ENCODE measurements at regions not wholly inside any gene's neighbourhood (a gene's known extent, or its start where the extent isn't known, plus 50 kb on each side); places are given as distances from the start of the nearest gene placed in this dataset.

DNA sequence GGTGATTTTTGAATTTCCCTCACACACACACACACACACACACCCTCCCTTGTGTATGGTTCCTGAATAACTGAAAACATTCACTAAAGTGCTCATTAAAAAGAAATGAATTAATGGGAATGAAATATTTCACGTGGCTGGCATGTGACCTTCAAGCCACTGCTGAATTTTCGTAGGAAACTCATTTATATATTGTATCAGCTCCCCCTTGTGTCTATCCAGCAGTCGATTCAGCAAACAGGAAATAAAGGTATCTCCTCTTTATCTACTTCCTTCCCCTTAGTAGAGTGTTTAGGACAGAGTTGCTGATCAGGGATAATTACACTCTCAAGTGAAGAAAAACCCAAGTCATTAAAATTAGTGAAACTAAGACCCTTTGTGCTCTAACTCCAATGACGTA is 912.6 kb upstream of the LCORL start:
- TF ChIP-seq POLR2A (IDR thresholded peaks at IDR 0.05): no peak
- TF ChIP-seq CTCF (IDR thresholded peaks at IDR 0.05): no peak
